ENCODE measurements at regions not wholly inside any gene's neighbourhood (a gene's known extent, or its start where the extent isn't known, plus 50 kb on each side); places are given as distances from the start of the nearest gene placed in this dataset.
"Not testable (repeated sequence)": the region's sequence is repeated elsewhere in the genome, so short reads cannot be mapped to it uniquely, and the experiment has no call there.

DNA sequence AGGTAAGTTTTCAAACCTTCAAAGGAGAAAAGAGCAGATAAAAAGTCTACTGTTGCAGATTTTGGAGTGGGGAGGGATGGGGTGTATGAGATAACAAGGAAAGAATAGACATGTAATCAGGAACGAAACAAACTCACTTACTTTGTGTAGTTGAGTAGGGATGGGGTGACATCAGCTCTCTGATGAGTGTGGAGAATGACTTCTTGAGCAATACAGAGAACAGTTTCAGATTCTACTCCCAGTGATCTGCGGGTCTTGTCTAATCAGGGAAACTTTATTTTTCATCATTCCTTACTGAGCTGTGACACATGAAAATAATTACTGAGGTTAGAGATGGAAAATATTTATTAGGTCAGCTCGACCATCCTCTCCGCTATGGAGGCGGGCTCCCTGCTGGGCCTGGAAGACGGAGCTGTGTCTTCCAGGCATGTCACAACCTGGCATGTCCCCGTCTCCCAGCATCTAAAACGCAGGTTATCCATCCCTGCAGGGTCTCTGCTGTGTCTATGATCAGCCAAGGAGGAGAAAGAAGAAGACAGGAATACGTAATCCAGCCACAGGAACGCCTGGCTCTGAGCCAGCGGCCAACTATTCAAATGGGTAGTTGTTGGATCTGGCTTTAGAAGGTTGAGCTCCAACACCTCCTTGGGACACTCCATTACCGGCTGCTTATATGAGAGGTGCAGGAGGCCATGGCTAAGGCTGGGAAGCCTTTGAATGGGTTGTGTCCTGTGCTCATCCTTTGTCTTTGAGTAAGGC is 99.0 kb upstream of the SATB2 start:
- no peak for DNase-seq

DNA sequence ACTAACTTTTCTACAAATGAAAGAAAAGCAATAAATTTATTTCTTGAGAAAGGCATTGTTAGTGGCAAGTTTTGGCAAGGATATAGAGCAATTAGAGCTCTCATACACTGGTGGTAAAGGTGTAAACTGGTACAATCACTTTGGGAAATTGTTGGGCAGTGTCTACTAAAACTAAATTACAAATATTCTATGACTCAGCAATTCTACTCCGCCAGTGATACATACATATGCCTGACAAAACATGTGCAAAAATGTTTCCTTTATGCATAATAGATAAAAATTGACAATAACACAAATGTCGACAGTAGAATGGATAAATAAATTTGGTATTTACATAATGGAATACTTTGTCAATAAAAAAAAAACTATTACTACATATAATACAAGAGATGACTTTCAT is 96.3 kb upstream of the SATB2 start:
- DNase-seq: no peak

DNA sequence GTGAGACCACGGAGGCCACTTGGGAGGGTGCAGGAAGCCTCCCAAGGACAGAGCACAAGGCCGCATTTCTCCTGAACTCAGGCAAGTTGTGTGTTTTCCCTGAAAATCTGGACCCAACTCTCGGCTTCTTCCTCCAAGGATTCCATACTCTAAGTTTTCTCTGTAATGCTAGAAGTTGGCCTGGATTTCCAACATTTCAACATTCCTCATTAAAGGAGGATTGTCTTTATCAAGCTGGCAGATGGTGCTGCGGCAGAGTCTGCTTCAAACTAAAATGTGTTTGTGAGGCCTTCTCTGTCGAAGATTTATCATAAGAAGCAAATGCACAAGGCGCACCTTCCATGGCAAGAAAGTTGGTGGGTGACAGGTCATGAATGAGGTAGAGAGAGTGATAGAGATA is 94.4 kb upstream of the SATB2 start:
- DNase-seq: no peak

DNA sequence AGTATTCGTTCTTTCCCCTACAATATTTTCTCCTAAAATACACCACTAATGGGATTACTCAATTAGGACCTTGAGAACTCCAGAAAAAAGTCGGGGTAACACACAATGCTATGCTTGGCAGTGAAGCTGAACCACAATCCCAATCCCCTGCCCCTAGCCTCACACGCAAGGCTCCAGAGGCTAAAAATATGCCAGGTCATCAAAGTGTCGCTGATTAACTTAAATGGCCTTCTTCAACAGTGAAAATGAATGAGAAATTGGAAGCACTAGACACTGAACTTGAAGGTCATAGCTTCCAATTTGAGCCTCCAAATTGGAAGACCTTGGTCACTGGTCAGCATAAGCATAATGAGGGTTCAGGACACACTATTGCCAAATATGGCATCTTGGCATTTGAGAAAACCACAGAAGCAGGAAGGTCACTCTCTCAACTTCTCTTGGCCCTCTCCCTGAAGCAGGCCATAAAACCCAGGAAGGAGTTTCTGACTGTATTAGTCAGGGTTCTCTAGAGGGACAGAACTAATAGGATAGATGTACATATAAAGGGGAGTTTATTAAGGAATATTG is 86.0 kb upstream of the SATB2 start:
- DNase-seq: no peak

DNA sequence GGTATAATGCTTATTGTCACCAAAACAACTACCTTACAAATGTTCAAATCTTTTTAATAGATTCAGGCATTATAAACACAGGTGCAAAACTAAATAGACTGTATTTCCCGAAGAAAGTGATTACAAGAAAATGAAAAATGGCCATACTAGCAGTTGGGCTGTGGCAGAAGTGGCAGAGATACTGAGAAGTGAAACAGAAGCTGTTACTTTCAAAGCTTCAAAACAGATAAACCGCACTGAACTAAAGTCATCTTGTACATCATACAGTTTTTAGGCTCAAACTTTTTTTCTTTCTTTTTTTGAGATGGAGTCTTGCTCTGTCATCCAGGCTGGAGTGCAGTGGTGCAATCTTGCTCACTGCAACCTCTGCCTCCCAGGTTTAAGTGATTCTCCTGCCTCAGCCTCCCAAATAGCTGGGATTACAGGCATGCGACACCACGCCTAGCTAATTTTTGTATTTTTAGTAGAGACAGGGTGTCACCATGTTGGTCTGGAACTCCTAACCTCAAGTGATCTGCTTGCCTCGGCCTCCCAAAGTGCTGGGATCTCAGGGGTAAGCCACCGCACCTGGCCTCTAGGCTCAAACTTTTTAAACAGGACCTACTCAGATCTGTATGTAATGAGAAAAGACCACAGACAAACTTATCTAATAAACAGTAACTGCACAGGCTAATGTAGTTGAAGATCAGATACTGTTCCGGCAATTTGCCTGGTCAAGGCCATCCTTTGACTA is 77.9 kb upstream of the SATB2 start:
- DNase-seq: no peak

DNA sequence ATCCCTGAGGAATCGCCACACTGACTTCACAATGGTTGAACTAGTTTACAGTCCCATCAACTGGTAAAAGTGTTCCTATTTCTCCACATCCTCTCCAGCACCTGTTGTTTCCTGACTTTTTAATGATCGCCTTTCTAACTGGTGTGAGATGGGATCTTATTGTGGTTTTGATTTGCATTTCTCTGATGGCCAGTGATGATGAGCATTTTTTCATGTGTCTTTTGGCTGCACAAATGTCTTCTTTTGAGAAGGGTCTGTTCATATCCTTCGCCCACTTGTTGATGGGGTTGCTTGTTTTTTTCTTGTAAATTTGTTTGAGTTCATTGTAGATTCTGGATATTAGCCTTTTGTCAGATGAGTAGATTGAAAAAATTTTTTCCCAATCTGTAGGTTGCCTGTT is 76.1 kb upstream of the SATB2 start:
- DNase-seq: not testable (repeated sequence)

DNA sequence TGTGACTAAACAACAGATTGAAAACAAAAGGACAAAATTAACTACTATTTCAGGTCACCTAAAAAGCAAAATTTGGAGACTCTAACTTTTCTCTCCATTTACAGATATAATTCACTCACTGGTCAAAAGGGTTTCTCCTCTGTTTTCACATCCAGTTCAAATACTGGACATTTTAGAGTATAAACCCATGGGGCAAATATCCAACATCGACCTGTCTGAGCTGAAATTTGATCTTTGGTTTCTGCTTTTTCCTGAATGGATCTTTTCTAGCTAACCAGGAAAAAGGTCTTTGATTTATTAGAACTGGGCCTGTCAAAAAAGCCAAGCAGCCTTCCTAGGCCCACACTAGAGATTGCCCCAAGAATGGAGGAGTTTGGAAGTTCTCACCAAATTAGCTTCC is 69.3 kb upstream of the SATB2 start:
- DNase-seq: no peak

DNA sequence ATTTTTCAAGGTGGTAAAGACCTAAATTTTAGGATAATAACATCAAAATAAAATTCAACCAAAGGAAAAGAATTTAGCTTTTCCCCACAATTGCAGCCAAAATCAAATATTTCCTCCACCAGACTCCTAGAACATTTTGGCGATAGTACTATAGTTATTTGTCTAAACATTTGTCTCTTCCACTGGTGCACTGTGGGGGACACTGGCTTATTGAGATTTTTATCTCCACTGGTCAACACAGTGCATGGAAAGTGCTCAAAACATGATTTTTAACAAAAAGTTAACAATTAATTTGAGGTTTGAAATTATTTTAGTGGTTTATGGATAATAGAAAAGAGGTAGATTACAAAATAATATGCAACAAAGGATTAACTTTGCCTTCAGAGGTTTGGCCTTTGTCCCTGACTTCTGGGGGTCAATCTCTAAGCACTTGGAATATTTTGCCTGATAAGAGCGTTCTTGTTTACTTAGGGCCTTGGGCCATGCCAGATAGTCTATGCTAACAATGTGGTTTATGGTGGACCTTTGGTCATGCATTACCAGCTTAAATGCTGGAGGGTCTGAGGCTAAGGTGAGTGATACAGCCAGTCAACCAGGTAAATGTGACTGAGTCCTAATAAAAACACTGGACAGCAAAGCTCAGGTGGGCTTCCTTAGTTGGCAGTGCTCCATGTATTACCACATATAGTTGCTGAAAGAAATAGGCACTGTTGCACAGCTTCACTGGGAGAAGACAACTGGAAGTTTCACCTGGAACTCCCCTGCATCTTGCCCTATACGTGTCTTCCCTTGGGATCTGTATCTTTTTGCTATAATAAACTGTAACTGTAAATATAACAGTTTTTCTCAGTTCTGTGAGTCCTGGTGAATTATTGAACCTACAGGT is 67.2 kb upstream of the SATB2 start:
- no peak for DNase-seq

DNA sequence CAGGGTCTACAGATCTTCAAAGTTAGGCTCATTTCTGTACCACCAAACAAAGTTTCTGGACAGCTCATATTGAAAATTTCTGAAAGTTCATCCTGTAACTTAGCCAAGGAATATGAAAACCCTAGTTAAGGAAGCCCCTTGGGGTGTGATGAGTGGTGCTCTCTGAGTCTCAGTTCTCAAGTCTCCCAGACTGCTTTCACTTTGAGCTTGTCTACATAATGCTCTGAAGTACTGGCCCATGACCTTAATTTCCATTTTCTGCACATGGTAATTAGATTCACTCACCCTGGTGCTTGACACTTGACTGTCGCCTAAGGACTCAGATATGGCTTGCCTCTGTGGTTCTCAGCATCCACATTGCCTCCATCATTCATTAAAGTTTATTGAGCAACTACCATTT is 51.7 kb upstream of the SATB2 start:
- no peak for DNase-seq
